ENCODE measurements at regions not wholly inside any gene's neighbourhood (a gene's known extent, or its start where the extent isn't known, plus 50 kb on each side); places are given as distances from the start of the nearest gene placed in this dataset.

DNA sequence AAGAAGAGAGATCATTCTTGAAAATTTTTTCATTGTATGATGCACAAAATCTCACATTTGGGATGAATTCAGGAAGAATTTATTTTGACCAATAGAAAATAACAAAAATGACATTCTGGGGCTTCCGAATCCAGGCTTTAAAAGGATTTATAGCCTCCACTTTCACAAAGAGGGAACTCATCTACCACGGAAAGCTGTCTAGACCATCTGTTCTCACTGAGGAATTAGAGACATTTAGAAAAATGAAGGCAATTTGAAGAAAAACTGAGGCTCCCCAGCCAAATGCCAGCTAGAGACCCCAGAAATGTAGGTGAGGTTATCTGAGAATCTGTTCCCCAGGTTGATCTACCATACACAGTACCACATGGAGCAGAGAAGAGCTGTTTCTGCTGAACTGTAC lies 464.3 kb downstream of the TMA16 start (continued):
- no peak for TF ChIP-seq RBBP5 (IDR thresholded peaks at IDR 0.05; ENCODE audit: borderline replicate concordance, low read depth, low read length)
- TF ChIP-seq CTBP2 (IDR thresholded peaks at IDR 0.05; ENCODE audit: borderline replicate concordance, insufficient read depth, insufficient read length, low read length) = no peak
- TF ChIP-seq TAF7 (optimal IDR thresholded peaks at IDR 0.05; ENCODE audit: borderline replicate concordance, low read depth, low read length) = no peak
- no peak for TF ChIP-seq YY1 (IDR thresholded peaks at IDR 0.05; ENCODE audit: low read depth, low read length)
- no peak for TF ChIP-seq USF2 (IDR thresholded peaks at IDR 0.05; ENCODE audit: low read length)
- TF ChIP-seq FOSL1 (IDR thresholded peaks at IDR 0.05; ENCODE audit: insufficient read depth, low read depth, low read length) = no peak
- TF ChIP-seq, protein P1, sequence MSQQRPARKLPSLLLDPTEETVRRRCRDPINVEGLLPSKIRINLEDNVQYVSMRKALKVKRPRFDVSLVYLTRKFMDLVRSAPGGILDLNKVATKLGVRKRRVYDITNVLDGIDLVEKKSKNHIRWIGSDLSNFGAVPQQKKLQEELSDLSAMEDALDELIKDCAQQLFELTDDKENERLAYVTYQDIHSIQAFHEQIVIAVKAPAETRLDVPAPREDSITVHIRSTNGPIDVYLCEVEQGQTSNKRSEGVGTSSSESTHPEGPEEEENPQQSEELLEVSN (IDR thresholded peaks at IDR 0.05) = no peak
- no peak for TF ChIP-seq NANOG (IDR thresholded peaks at IDR 0.05; ENCODE audit: insufficient read depth, low read depth, low read length, poor library complexity, severe bottlenecking)
- no peak for TF ChIP-seq GTF2F1 (IDR thresholded peaks at IDR 0.05; ENCODE audit: borderline replicate concordance, low read depth, low read length)

Measured in H1 (cell line).